ENCODE measurements at regions not wholly inside any gene's neighbourhood (a gene's known extent, or its start where the extent isn't known, plus 50 kb on each side); places are given as distances from the start of the nearest gene placed in this dataset.

DNA sequence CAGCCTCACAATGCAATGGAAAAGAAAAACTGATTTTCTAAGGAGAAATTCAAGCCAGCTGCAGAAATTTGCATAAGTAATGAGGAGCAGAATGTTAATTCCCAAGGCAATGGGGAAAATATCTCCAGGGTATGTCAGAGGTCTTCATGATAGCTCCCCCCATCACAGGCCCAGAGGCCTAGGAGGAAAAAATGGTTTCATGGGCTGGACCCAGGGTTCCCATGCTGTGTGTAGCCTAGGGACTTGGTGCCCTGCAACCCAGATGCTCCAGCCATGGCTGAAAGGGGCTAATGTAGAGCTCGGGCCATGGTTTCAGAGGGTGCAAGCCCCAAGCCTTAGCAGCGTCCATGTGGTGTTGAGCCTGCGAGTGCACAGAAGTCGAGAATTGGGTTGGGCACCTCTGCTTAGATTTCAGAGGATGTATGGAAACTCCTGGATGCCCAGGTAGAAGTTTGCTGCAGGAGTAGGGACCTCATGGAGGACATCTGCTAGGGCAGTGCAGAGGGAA is 53.5 kb upstream of the TEX13C start:
- TF ChIP-seq, protein P1, sequence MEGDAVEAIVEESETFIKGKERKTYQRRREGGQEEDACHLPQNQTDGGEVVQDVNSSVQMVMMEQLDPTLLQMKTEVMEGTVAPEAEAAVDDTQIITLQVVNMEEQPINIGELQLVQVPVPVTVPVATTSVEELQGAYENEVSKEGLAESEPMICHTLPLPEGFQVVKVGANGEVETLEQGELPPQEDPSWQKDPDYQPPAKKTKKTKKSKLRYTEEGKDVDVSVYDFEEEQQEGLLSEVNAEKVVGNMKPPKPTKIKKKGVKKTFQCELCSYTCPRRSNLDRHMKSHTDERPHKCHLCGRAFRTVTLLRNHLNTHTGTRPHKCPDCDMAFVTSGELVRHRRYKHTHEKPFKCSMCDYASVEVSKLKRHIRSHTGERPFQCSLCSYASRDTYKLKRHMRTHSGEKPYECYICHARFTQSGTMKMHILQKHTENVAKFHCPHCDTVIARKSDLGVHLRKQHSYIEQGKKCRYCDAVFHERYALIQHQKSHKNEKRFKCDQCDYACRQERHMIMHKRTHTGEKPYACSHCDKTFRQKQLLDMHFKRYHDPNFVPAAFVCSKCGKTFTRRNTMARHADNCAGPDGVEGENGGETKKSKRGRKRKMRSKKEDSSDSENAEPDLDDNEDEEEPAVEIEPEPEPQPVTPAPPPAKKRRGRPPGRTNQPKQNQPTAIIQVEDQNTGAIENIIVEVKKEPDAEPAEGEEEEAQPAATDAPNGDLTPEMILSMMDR (IDR thresholded peaks at IDR 0.05): no peak
- TF ChIP-seq POLR2A (IDR thresholded peaks at IDR 0.05): no peak
- no peaks in the 10 kb centered on the region for H3K4me1 ChIP-seq
- H3K36me3 ChIP-seq: no peaks in the 10 kb centered on the region
- ATAC-seq: no peak
- peaks cover 0 to 9% (median 0%) of the 10 kb centered on the region in 9 donors for H3K27me3 ChIP-seq
- no peak overlapping the region for H3K27ac ChIP-seq
- no peak for DNase-seq
- H3K4me3 ChIP-seq: no peak overlapping the region
- H3K9me3 ChIP-seq: peaks cover 0 to 7% (median 0%) of the 10 kb centered on the region in 12 donors
- intact Hi-C loops (cut with DNase I): no loop called here
- WGBS, 4 donors: 71 to 84% (median 79%) methylated on average over 4 of the region's 4 CpGs

Data from heart left ventricle (tissue), 16 donors.